ENCODE measurements at regions not wholly inside any gene's neighbourhood (a gene's known extent, or its start where the extent isn't known, plus 50 kb on each side); places are given as distances from the start of the nearest gene placed in this dataset.

- no peak overlapping the region for H3K4me3 ChIP-seq (ENCODE audit: control insufficient read depth in 1 of 7, extremely low read depth in 1 of 7, insufficient read depth in 4 of 7, low read depth in 2 of 7, low read length in 6 of 7)
- DNase-seq: no peak
- H3K36me3 ChIP-seq (ENCODE audit: control insufficient read depth in 4 of 4, insufficient read depth in 4 of 4, low read length in 3 of 4): no peaks in the 10 kb centered on the region
- no peak overlapping the region for H3K27ac ChIP-seq (ENCODE audit: insufficient read depth in 1 of 2, low read depth in 1 of 2, low read length in 2 of 2, poor library complexity in 1 of 2, severe bottlenecking in 2 of 2)
- ChIA-PET CTCF (no interaction called here), POLR2A (no interaction called here)
- H3K27me3 ChIP-seq (replicated peaks in 2 of 5; ENCODE audit: control insufficient read depth in 4 of 5, insufficient read depth in 5 of 5, low read length in 4 of 5): no peaks in the 10 kb centered on the region
- H3K9me3 ChIP-seq (ENCODE audit: control extremely low read depth in 1 of 5, control insufficient read depth in 4 of 5, insufficient read depth in 2 of 5, low read depth in 1 of 5, low read length in 4 of 5): peaks cover 0 to 6% (median 3%) of the 10 kb centered on the region in 5 experiments
- H3K4me1 ChIP-seq (ENCODE audit: control extremely low read depth in 1 of 4, control insufficient read depth in 4 of 4, insufficient read depth in 4 of 4, low read length in 3 of 4): no peaks in the 10 kb centered on the region
- 90% methylated on average over 5 of the region's 5 CpGs for WGBS (ENCODE audit: insufficient coverage)
Measured at GRCh38 chr4:35541888-35542213, 702.5 kb downstream of the ARAP2 start.

GRCh38 chr4:35548921-35549320 lies 695.4 kb downstream of the ARAP2 start:
- no peak overlapping the region for H3K27ac ChIP-seq (ENCODE audit: insufficient read depth in 1 of 2, low read depth in 1 of 2, low read length in 2 of 2, poor library complexity in 1 of 2, severe bottlenecking in 2 of 2)
- no peak for DNase-seq
- H3K36me3 ChIP-seq (ENCODE audit: control insufficient read depth in 4 of 4, insufficient read depth in 4 of 4, low read length in 3 of 4): no peaks in the 10 kb centered on the region
- ChIA-PET POLR2A (no interaction called here), CTCF (no interaction called here)
- no peaks in the 10 kb centered on the region for H3K27me3 ChIP-seq (replicated peaks in 2 of 5; ENCODE audit: control insufficient read depth in 4 of 5, insufficient read depth in 5 of 5, low read length in 4 of 5)
- H3K4me1 ChIP-seq (ENCODE audit: control extremely low read depth in 1 of 4, control insufficient read depth in 4 of 4, insufficient read depth in 4 of 4, low read length in 3 of 4): no peaks in the 10 kb centered on the region
- H3K4me3 ChIP-seq (ENCODE audit: control insufficient read depth in 1 of 7, extremely low read depth in 1 of 7, insufficient read depth in 4 of 7, low read depth in 2 of 7, low read length in 6 of 7): no peak overlapping the region
- peaks cover 0 to 1% (median 0%) of the 10 kb centered on the region in 5 experiments for H3K9me3 ChIP-seq (ENCODE audit: control extremely low read depth in 1 of 5, control insufficient read depth in 4 of 5, insufficient read depth in 2 of 5, low read depth in 1 of 5, low read length in 4 of 5)
- whole genome bisulfite sequencing (ENCODE audit: insufficient coverage): 92% methylated on average over 2 of the region's 3 CpGs

GRCh38 chr4:35556387-35556786 lies 687.9 kb downstream of the ARAP2 start:
- H3K27me3 ChIP-seq (replicated peaks in 2 of 5; ENCODE audit: control insufficient read depth in 4 of 5, insufficient read depth in 5 of 5, low read length in 4 of 5): no peaks in the 10 kb centered on the region
- H3K4me1 ChIP-seq (ENCODE audit: control extremely low read depth in 1 of 4, control insufficient read depth in 4 of 4, insufficient read depth in 4 of 4, low read length in 3 of 4): no peaks in the 10 kb centered on the region
- POLR2A ChIA-PET: no interaction called here
- H3K36me3 ChIP-seq (ENCODE audit: control insufficient read depth in 4 of 4, insufficient read depth in 4 of 4, low read length in 3 of 4): no peaks in the 10 kb centered on the region
- no peak for DNase-seq
- 100% methylated on average over 1 of the region's 1 CpG for WGBS (ENCODE audit: insufficient coverage)
- peaks cover 0 to 12% (median 1%) of the 10 kb centered on the region in 5 experiments for H3K9me3 ChIP-seq (ENCODE audit: control extremely low read depth in 1 of 5, control insufficient read depth in 4 of 5, insufficient read depth in 2 of 5, low read depth in 1 of 5, low read length in 4 of 5)
- CTCF ChIA-PET: interaction anchor here (1.8 kb wide), 1 partner anchor 9 kb away, joined by 4 read pairs; no protein-coding TSS in a partner anchor
- H3K27ac ChIP-seq (ENCODE audit: insufficient read depth in 1 of 2, low read depth in 1 of 2, low read length in 2 of 2, poor library complexity in 1 of 2, severe bottlenecking in 2 of 2): no peak overlapping the region
- no peak overlapping the region for H3K4me3 ChIP-seq (ENCODE audit: control insufficient read depth in 1 of 7, extremely low read depth in 1 of 7, insufficient read depth in 4 of 7, low read depth in 2 of 7, low read length in 6 of 7)

- Histone ChIP-seq H3K4me3 (ENCODE audit: control insufficient read depth in 1 of 7, extremely low read depth in 1 of 7, insufficient read depth in 4 of 7, low read depth in 2 of 7, low read length in 6 of 7) (no peak overlapping the region), H3K36me3 (ENCODE audit: control insufficient read depth in 4 of 4, insufficient read depth in 4 of 4, low read length in 3 of 4) (no peaks in the 10 kb centered on the region), H3K27ac (ENCODE audit: insufficient read depth in 1 of 2, low read depth in 1 of 2, low read length in 2 of 2, poor library complexity in 1 of 2, severe bottlenecking in 2 of 2) (no peak overlapping the region), H3K9me3 (ENCODE audit: control extremely low read depth in 1 of 5, control insufficient read depth in 4 of 5, insufficient read depth in 2 of 5, low read depth in 1 of 5, low read length in 4 of 5) (peaks cover 0 to 12% (median 1%) of the 10 kb centered on the region in 5 experiments), H3K4me1 (ENCODE audit: control extremely low read depth in 1 of 4, control insufficient read depth in 4 of 4, insufficient read depth in 4 of 4, low read length in 3 of 4) (no peaks in the 10 kb centered on the region), H3K27me3 (replicated peaks in 2 of 5; ENCODE audit: control insufficient read depth in 4 of 5, insufficient read depth in 5 of 5, low read length in 4 of 5) (no peaks in the 10 kb centered on the region)
- DNase-seq: peak in 1 of 3 donors; percentile 1
- ChIA-PET CTCF (no interaction called here), POLR2A (no interaction called here)
- 99% methylated on average over 18 of the region's 19 CpGs for WGBS (ENCODE audit: insufficient coverage)
Measured at GRCh38 chr4:35559559-35560365, 684.6 kb downstream of the ARAP2 start.

- Histone ChIP-seq H3K4me3 (ENCODE audit: control insufficient read depth in 1 of 7, extremely low read depth in 1 of 7, insufficient read depth in 4 of 7, low read depth in 2 of 7, low read length in 6 of 7) (no peak overlapping the region), H3K27me3 (replicated peaks in 2 of 5; ENCODE audit: control insufficient read depth in 4 of 5, insufficient read depth in 5 of 5, low read length in 4 of 5) (no peaks in the 10 kb centered on the region), H3K9me3 (ENCODE audit: control extremely low read depth in 1 of 5, control insufficient read depth in 4 of 5, insufficient read depth in 2 of 5, low read depth in 1 of 5, low read length in 4 of 5) (peaks cover 0 to 12% (median 1%) of the 10 kb centered on the region in 5 experiments), H3K27ac (ENCODE audit: insufficient read depth in 1 of 2, low read depth in 1 of 2, low read length in 2 of 2, poor library complexity in 1 of 2, severe bottlenecking in 2 of 2) (no peak overlapping the region), H3K4me1 (ENCODE audit: control extremely low read depth in 1 of 4, control insufficient read depth in 4 of 4, insufficient read depth in 4 of 4, low read length in 3 of 4) (no peaks in the 10 kb centered on the region), H3K36me3 (ENCODE audit: control insufficient read depth in 4 of 4, insufficient read depth in 4 of 4, low read length in 3 of 4) (no peaks in the 10 kb centered on the region)
- no CpG with 5 or more reads among the region's 2 CpGs for WGBS (ENCODE audit: insufficient coverage)
- DNase-seq: no peak
- CTCF ChIA-PET: no interaction called here
- POLR2A ChIA-PET: no interaction called here
Measured at GRCh38 chr4:35562861-35563260, 681.5 kb downstream of the ARAP2 start.

GRCh38 chr4:35565640-35566039 lies 678.7 kb downstream of the ARAP2 start:
- Histone ChIP-seq H3K9me3 (ENCODE audit: control extremely low read depth in 1 of 5, control insufficient read depth in 4 of 5, insufficient read depth in 2 of 5, low read depth in 1 of 5, low read length in 4 of 5) (no peaks in the 10 kb centered on the region), H3K27ac (ENCODE audit: insufficient read depth in 1 of 2, low read depth in 1 of 2, low read length in 2 of 2, poor library complexity in 1 of 2, severe bottlenecking in 2 of 2) (no peak overlapping the region), H3K27me3 (replicated peaks in 2 of 5; ENCODE audit: control insufficient read depth in 4 of 5, insufficient read depth in 5 of 5, low read length in 4 of 5) (no peaks in the 10 kb centered on the region), H3K36me3 (ENCODE audit: control insufficient read depth in 4 of 4, insufficient read depth in 4 of 4, low read length in 3 of 4) (no peaks in the 10 kb centered on the region), H3K4me3 (ENCODE audit: control insufficient read depth in 1 of 7, extremely low read depth in 1 of 7, insufficient read depth in 4 of 7, low read depth in 2 of 7, low read length in 6 of 7) (no peak overlapping the region), H3K4me1 (ENCODE audit: control extremely low read depth in 1 of 4, control insufficient read depth in 4 of 4, insufficient read depth in 4 of 4, low read length in 3 of 4) (peaks cover 0 to 5% (median 0%) of the 10 kb centered on the region in 4 experiments)
- 100% methylated on average over 1 of the region's 3 CpGs for WGBS (ENCODE audit: insufficient coverage)
- DNase-seq: no peak
- ChIA-PET POLR2A (no interaction called here), CTCF (interaction anchor here (1.0 kb wide), 1 partner anchor 10 kb away, joined by 4 read pairs; no protein-coding TSS in a partner anchor)

GRCh38 chr4:35591035-35591434 lies 653.3 kb downstream of the ARAP2 start:
- ChIA-PET POLR2A (no interaction called here), CTCF (no interaction called here)
- Histone ChIP-seq H3K9me3 (ENCODE audit: control extremely low read depth in 1 of 5, control insufficient read depth in 4 of 5, insufficient read depth in 2 of 5, low read depth in 1 of 5, low read length in 4 of 5) (no peaks in the 10 kb centered on the region), H3K36me3 (ENCODE audit: control insufficient read depth in 4 of 4, insufficient read depth in 4 of 4, low read length in 3 of 4) (no peaks in the 10 kb centered on the region), H3K27me3 (replicated peaks in 2 of 5; ENCODE audit: control insufficient read depth in 4 of 5, insufficient read depth in 5 of 5, low read length in 4 of 5) (no peaks in the 10 kb centered on the region), H3K4me1 (ENCODE audit: control extremely low read depth in 1 of 4, control insufficient read depth in 4 of 4, insufficient read depth in 4 of 4, low read length in 3 of 4) (no peaks in the 10 kb centered on the region), H3K4me3 (ENCODE audit: control insufficient read depth in 1 of 7, extremely low read depth in 1 of 7, insufficient read depth in 4 of 7, low read depth in 2 of 7, low read length in 6 of 7) (no peak overlapping the region), H3K27ac (ENCODE audit: insufficient read depth in 1 of 2, low read depth in 1 of 2, low read length in 2 of 2, poor library complexity in 1 of 2, severe bottlenecking in 2 of 2) (no peak overlapping the region)
- no peak for DNase-seq

All from common myeloid progenitor, CD34-positive (primary cell).